DOHH2 (cell line): ENCODE measurements at regions not wholly inside any gene's neighbourhood (a gene's known extent, or its start where the extent isn't known, plus 50 kb on each side); places are given as distances from the start of the nearest gene placed in this dataset.

Experiments used
- H3F3A ChIP-seq: fragments of 200-600 bp; sonication (generic), shearing (Covaris generic); 2 replicates; pipeline ENCODE4 v1.6.0; 2016; ENCODE audit warnings: antibody characterized with exemption, mild to moderate bottlenecking; ENCODE audit not compliant: control insufficient read depth, insufficient read depth
- H3K27ac ChIP-seq: fragments of 200-600 bp; sonication (generic); 2 replicates; pipeline ENCODE4 v1.5.1; 2014; ENCODE audit warnings: low read depth, mild to moderate bottlenecking, low read length, moderate library complexity
- H3K27me3 ChIP-seq: fragments of 200-600 bp; sonication (generic); 2 replicates; pipeline ENCODE4 v1.6.1; 2014; ENCODE audit warnings: mild to moderate bottlenecking, low read length, mixed read lengths; ENCODE audit not compliant: control insufficient read depth
- H3K36me3 ChIP-seq: fragments of 200-600 bp; sonication (generic); 2 replicates; pipeline ENCODE4 v1.6.1; 2014; ENCODE audit warnings: mild to moderate bottlenecking, low read length, moderate library complexity, mixed read lengths; ENCODE audit not compliant: control insufficient read depth
- H3K4me1 ChIP-seq: fragments of 200-600 bp; sonication (generic); 2 replicates; pipeline ENCODE4 v1.6.1; 2014; ENCODE audit warnings: mild to moderate bottlenecking, low read length, mixed read lengths; ENCODE audit not compliant: control insufficient read depth
- H3K4me2 ChIP-seq: fragments of 200-600 bp; sonication (generic); 2 replicates; pipeline ENCODE4 v1.6.0; 2014; ENCODE audit warnings: mild to moderate bottlenecking, low read length, moderate library complexity
- H3K4me3 ChIP-seq: fragments of 200-600 bp; sonication (generic); 2 replicates; pipeline ENCODE4 v1.5.1; 2014; ENCODE audit warnings: mild to moderate bottlenecking, low read length, mixed read lengths
- H3K79me2 ChIP-seq: fragments of 200-600 bp; sonication (generic); 2 replicates; pipeline ENCODE4 v1.6.1; 2014; ENCODE audit warnings: mild to moderate bottlenecking, low read length, mixed read lengths; ENCODE audit not compliant: control insufficient read depth
- H3K9me2 ChIP-seq: fragments of 200-600 bp; sonication (generic); replicated peaks from 2 replicates; pipeline ENCODE4 v1.6.1; 2014; ENCODE audit warnings: mild to moderate bottlenecking, low read length, mixed read lengths; ENCODE audit not compliant: control insufficient read depth
- H3K9me3 ChIP-seq: fragments of 200-600 bp; sonication (generic); 2 replicates; pipeline ENCODE4 v1.6.1; 2014; ENCODE audit warnings: antibody characterized with exemption, low read length, mixed read lengths; ENCODE audit not compliant: control insufficient read depth, insufficient read depth
- H4K20me1 ChIP-seq: fragments of 200-600 bp; sonication (generic); 2 replicates; pipeline ENCODE4 v1.6.0; 2014; ENCODE audit warnings: low read depth, mild to moderate bottlenecking, antibody characterized with exemption, low read length, moderate library complexity; ENCODE audit not compliant: control insufficient read depth, insufficient read depth
- EZH2phosphoT487 ChIP-seq: fragments of 200-600 bp; sonication (generic); IDR thresholded peaks from 2 replicates; pipeline ENCODE4 v1.6.1; 2017; ENCODE audit warnings: borderline replicate concordance, mild to moderate bottlenecking, antibody characterized with exemption, low read length, moderate library complexity, mixed read lengths
- TF ChIP-seq, protein P1 (sequence below): fragments of 200-600 bp; sonication (generic); IDR thresholded peaks from one replicate; pipeline ENCODE4 v1.5.1; 2014; ENCODE audit warnings: antibody characterized with exemption, mild to moderate bottlenecking, low read depth, low read length; ENCODE audit not compliant: poor library complexity, severe bottlenecking

DNA sequence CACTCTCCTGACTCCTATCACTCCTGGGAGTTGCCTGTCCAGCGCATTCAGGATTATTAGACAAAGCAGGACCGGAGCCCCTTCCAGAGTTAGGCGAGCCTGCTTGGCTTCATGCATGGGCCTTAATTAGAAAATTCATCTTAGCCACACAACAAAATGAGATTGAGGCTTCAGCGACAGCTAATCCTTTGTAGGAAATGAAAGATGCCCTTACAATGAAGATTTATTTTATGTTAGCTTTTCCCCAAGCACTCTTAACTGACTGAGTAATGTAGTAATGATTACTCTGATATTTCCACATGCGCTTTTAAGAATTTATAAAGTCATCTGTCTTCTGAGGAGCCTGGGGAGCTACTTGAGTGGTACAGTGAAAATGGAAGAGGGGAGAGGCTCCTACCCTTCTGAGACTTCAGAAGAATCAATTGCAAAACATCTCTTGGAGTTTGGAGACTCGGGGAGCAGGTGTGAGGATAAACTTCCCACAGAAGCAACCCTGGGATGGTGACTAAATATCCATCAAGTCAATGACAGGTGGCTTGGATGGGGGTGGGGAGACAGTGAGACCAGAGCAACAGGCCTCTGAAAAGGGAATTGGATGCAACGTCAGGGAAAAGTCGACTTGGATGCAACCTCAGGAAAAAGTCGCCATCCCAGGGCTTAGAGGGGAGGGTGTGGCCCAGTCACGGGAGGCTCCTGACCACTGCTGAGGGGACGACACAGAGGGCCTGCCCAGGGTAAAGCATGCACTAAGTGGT is 434.5 kb upstream of the B3GAT1 start:
- Histone ChIP-seq H3K27me3 (no peaks in the 10 kb centered on the region), H3K9me2 (no peaks in the 10 kb centered on the region), H3K9me3 (no peaks in the 10 kb centered on the region), H3K79me2 (no peaks in the 10 kb centered on the region), H4K20me1 (no peaks in the 10 kb centered on the region), H3K4me2 (no peak overlapping the region), H3F3A (no peaks in the 10 kb centered on the region), H3K36me3 (no peaks in the 10 kb centered on the region), H3K4me1 (no peaks in the 10 kb centered on the region), H3K4me3 (no peak overlapping the region), H3K27ac (no peak overlapping the region)
- TF ChIP-seq, protein P1, sequence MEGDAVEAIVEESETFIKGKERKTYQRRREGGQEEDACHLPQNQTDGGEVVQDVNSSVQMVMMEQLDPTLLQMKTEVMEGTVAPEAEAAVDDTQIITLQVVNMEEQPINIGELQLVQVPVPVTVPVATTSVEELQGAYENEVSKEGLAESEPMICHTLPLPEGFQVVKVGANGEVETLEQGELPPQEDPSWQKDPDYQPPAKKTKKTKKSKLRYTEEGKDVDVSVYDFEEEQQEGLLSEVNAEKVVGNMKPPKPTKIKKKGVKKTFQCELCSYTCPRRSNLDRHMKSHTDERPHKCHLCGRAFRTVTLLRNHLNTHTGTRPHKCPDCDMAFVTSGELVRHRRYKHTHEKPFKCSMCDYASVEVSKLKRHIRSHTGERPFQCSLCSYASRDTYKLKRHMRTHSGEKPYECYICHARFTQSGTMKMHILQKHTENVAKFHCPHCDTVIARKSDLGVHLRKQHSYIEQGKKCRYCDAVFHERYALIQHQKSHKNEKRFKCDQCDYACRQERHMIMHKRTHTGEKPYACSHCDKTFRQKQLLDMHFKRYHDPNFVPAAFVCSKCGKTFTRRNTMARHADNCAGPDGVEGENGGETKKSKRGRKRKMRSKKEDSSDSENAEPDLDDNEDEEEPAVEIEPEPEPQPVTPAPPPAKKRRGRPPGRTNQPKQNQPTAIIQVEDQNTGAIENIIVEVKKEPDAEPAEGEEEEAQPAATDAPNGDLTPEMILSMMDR = no peak
- no peak for TF ChIP-seq EZH2phosphoT487

DNA sequence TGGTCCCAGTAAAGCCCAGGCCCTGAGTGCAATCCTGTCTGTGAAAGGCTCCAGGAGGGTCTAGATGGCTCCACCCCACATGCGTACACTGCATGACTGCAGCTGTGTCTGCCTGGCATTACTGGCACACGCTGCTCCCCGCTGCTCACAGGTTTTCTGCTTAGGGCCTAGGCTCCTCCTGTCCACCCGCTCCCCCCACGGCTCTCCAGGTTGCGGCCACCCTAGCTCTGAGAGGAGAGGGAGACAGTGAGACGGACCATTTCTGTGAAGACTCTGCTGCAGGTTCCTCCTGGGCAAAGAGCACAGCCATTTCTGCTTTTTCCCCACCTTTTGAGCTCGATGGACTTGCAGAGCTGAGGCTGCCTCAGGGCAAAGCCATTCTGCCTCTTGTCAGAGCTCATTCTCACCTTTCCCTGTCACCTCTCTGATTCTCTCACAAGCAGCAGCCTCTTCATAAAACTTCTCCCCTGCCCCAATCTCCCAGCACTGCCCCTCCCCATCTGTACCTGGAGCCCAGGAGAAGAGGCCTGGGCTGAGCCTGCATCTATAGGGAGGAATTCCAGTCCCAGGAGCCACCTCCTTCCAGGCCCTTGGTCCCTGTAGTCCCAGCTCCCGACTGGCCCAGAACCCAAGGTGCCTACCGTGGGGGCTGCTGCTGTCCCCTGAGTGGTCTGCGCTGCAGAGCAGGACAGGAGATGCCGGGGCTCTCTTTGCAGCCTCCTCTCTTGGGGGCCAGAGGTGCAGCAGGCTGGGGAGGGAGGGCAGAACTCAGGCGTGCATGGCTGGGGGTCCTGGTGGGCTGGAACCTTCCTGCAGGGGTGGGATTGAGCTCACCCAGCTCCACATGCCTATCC is 433.7 kb upstream of the B3GAT1 start:
- Histone ChIP-seq H4K20me1 (no peaks in the 10 kb centered on the region), H3K9me3 (no peaks in the 10 kb centered on the region), H3F3A (no peaks in the 10 kb centered on the region), H3K4me3 (no peak overlapping the region), H3K9me2 (no peaks in the 10 kb centered on the region), H3K36me3 (no peaks in the 10 kb centered on the region), H3K4me1 (no peaks in the 10 kb centered on the region), H3K27ac (no peak overlapping the region), H3K79me2 (no peaks in the 10 kb centered on the region), H3K27me3 (no peaks in the 10 kb centered on the region), H3K4me2 (no peak overlapping the region)
- TF ChIP-seq EZH2phosphoT487 = no peak
- TF ChIP-seq, protein P1 = no peak

- H3K79me2 ChIP-seq = no peaks in the 10 kb centered on the region
Measured at GRCh38 chr11:134844838-134845237, 432.8 kb upstream of the B3GAT1 start.

More at GRCh38 chr11:134844838-134845237, 432.8 kb upstream of the B3GAT1 start:
- H3K4me3 ChIP-seq = no peak overlapping the region
- H3K4me2 ChIP-seq = no peak overlapping the region
- H3K9me3 ChIP-seq = no peaks in the 10 kb centered on the region
- H3K36me3 ChIP-seq = no peaks in the 10 kb centered on the region
- no peaks in the 10 kb centered on the region for H3K27me3 ChIP-seq
- H3K4me1 ChIP-seq = no peaks in the 10 kb centered on the region
- no peaks in the 10 kb centered on the region for H3F3A ChIP-seq
- H3K27ac ChIP-seq = no peak overlapping the region
- no peaks in the 10 kb centered on the region for H4K20me1 ChIP-seq
- H3K9me2 ChIP-seq = no peaks in the 10 kb centered on the region
- TF ChIP-seq, protein P1 = no peak
- TF ChIP-seq EZH2phosphoT487 = no peak
